Breast epithelium (tissue), 3 donors: ENCODE measurements at regions not wholly inside any gene's neighbourhood (a gene's known extent, or its start where the extent isn't known, plus 50 kb on each side); places are given as distances from the start of the nearest gene placed in this dataset.

Source experiments
- CTCF ChIP-seq, 3 donors: fragments of 450-650 bp; IDR thresholded peaks; one replicate each; pipeline ENCODE4 v1.5.1; 2016 to 2017; ENCODE audit warnings: antibody characterized with exemption in 3 of 3, mild to moderate bottlenecking in 3 of 3, moderate library complexity in 3 of 3
- POLR2A ChIP-seq: fragments of 450-650 bp; IDR thresholded peaks from one replicate; pipeline ENCODE4 v1.6.1; 2016; ENCODE audit warnings: antibody characterized with exemption, mild to moderate bottlenecking, moderate library complexity
- POLR2AphosphoS5 ChIP-seq, 3 donors: sonication (generic); formaldehyde crosslinking; IDR thresholded peaks; one replicate each; pipeline ENCODE4 v1.6.1; 2017; ENCODE audit warnings: antibody characterized with exemption in 3 of 3

GRCh38 chr4:123255971-123256370 lies 140.6 kb upstream of the SPRY1 start:
- no peak for TF ChIP-seq CTCF (IDR thresholded peaks at IDR 0.05)
- no peak for TF ChIP-seq POLR2A
- TF ChIP-seq POLR2AphosphoS5 (IDR thresholded peaks at IDR 0.05): no peak
